K562 (cell line): ENCODE measurements at regions not wholly inside any gene's neighbourhood (a gene's known extent, or its start where the extent isn't known, plus 50 kb on each side); places are given as distances from the start of the nearest gene placed in this dataset.

Experiments
- ATAC-seq: fragments of 200-7000 bp; cut with Tn5 transposase; 3 replicates; pipeline ENCODE4 v1.9.1; 2020; ENCODE audit warnings: moderate library complexity
- BruUV-seq: library from RNA; stranded (reverse); fragments of 400-500 nt; replicated peaks from 2 replicates; lab custom pipeline; 2021; lab: Mats Ljungman, UMichigan
- CTCF ChIA-PET: fragments of 300-600 bp; formaldehyde crosslinking; extraction: SDS; loops from one replicate; lab custom pipeline; 2021; ENCODE audit warnings: low intra/inter-chr PET ratio; lab: Yijun Ruan, JAX
- POLR2A ChIA-PET: fragments of 300-600, 350-650 bp; sonication (Branson Sonifier 250); formaldehyde crosslinking; extraction: SDS; loops from one replicate; lab custom pipeline; 2021; ENCODE audit warnings: antibody characterized with exemption, inconsistent platforms; lab: Yijun Ruan, JAX
- DNase-seq, 4 experiments: peaks; one replicate each; pipeline versions ENCODE4 v3.0.0 to v3.0.0-alpha.2; 2011 to 2018; ENCODE audit warnings: low spot score in 3 of 4, mixed read lengths in 3 of 4; ENCODE audit errors: extremely low read depth in 1 of 4
- FAIRE-seq: peaks from 2 replicates; lab custom pipeline; 2011; peaks lifted over from hg19 to GRCh38; lab: Jason Lieb, UNC
- H2AFZ ChIP-seq: 2 replicates; pipeline ENCODE4 v1.6.0; 2011; ENCODE audit warnings: low read depth, low read length, control low read depth, inconsistent platforms
- H3K27ac ChIP-seq: fragments of 200-600 bp; 3 replicates; pipeline ENCODE4 v1.8.0; 2011; ENCODE audit warnings: low read depth, mild to moderate bottlenecking, control low read depth, inconsistent platforms, low read length, moderate library complexity, mixed read lengths; ENCODE audit errors: extremely low read depth
- H3K27me3 ChIP-seq, 2 experiments: fragments of 300-600 bp in 1 of 2; 2 replicates in 1 of 2; 3 replicates in 1 of 2; pipeline versions ENCODE4 v1.6.0 to v1.8.0; 2011; ENCODE audit warnings: inconsistent platforms in 2 of 2, low read length in 2 of 2, mild to moderate bottlenecking in 1 of 2, mixed read lengths in 1 of 2, moderate library complexity in 1 of 2; ENCODE audit not compliant: control insufficient read depth in 2 of 2, insufficient read depth in 2 of 2
- H3K36me3 ChIP-seq: fragments of 300-600 bp; 3 replicates; pipeline ENCODE4 v1.8.0; 2011; ENCODE audit warnings: mild to moderate bottlenecking, low read length, inconsistent platforms; ENCODE audit not compliant: control insufficient read depth, insufficient read depth
- H3K4me1 ChIP-seq, 2 experiments: fragments of 200-600 bp in 1 of 2; replicated peaks in 1 of 2; 2 replicates in 1 of 2; 3 replicates in 1 of 2; pipeline versions ENCODE4 v1.5.1 to v1.8.0; 2011; ENCODE audit warnings: inconsistent platforms in 2 of 2, low read length in 2 of 2, mild to moderate bottlenecking in 1 of 2, mixed read lengths in 1 of 2, moderate library complexity in 1 of 2; ENCODE audit not compliant: control insufficient read depth in 2 of 2, insufficient read depth in 2 of 2
- H3K4me2 ChIP-seq: 2 replicates; pipeline ENCODE4 v1.6.1; 2011; ENCODE audit warnings: low read length, control low read depth, inconsistent platforms, mixed read lengths; ENCODE audit not compliant: insufficient read depth
- H3K4me3 ChIP-seq: fragments of 200-600 bp; sonication (generic), shearing (Covaris generic); 2 replicates; pipeline ENCODE4 v1.5.1; 2016; ENCODE audit warnings: control low read depth, inconsistent platforms
- H3K79me2 ChIP-seq: fragments of 200-600 bp; 3 replicates; pipeline ENCODE4 v1.8.0; 2011; ENCODE audit warnings: low read length, inconsistent platforms; ENCODE audit not compliant: control insufficient read depth, insufficient read depth
- H3K9ac ChIP-seq, 2 experiments: 2 replicates each; pipeline versions ENCODE4 v1.6.0 to v1.6.1; 2011; ENCODE audit warnings: low read depth in 2 of 2, low read length in 2 of 2, control low read depth in 1 of 2, inconsistent platforms in 1 of 2, mild to moderate bottlenecking in 1 of 2, mixed read lengths in 1 of 2; ENCODE audit not compliant: insufficient read depth in 1 of 2
- H3K9me1 ChIP-seq: one replicate; pipeline ENCODE4 v1.6.0; 2011; ENCODE audit warnings: inconsistent platforms, mild to moderate bottlenecking, low read length, moderate library complexity; ENCODE audit not compliant: control insufficient read depth, insufficient read depth
- H3K9me3 ChIP-seq: replicated peaks from 2 replicates; pipeline ENCODE4 v1.5.1; 2011; ENCODE audit warnings: low read depth, low read length, inconsistent platforms; ENCODE audit not compliant: control insufficient read depth, insufficient read depth
- H4K20me1 ChIP-seq: replicated peaks from 2 replicates; pipeline ENCODE4 v1.6.1; 2011; ENCODE audit warnings: low read length, inconsistent platforms, mixed read lengths; ENCODE audit not compliant: control insufficient read depth, insufficient read depth
- MEIS2 ChIP-seq: fragments of 450-650 bp; IDR thresholded peaks from 2 replicates; pipeline ENCODE4 v1.6.1; 2014; ENCODE audit warnings: mild to moderate bottlenecking; ENCODE audit not compliant: partially characterized antibody
- OTX1 ChIP-seq: fragments of 450-650 bp; formaldehyde crosslinking; IDR thresholded peaks from 2 replicates; pipeline ENCODE4 v1.4.0; 2022; ENCODE audit warnings: mild to moderate bottlenecking
- ZKSCAN3 ChIP-seq: fragments of 250-450 bp; sonication (Bioruptor Pico); IDR thresholded peaks from 2 replicates; pipeline ENCODE4 v1.4.0; 2020
- ZNF12 ChIP-seq: sonication (generic); formaldehyde crosslinking; IDR thresholded peaks from 2 replicates; pipeline ENCODE4 v1.4.0; 2020; ENCODE audit warnings: mild to moderate bottlenecking, missing genetic modification reagents
- ZNF217 ChIP-seq: sonication (generic); formaldehyde crosslinking; IDR thresholded peaks from 2 replicates; pipeline ENCODE4 v1.8.0; 2022; ENCODE audit warnings: mild to moderate bottlenecking, missing genetic modification reagents
- ZNF263 ChIP-seq: sonication (generic); formaldehyde crosslinking; IDR thresholded peaks from 2 replicates; pipeline ENCODE4 v1.8.0; 2022; ENCODE audit warnings: mild to moderate bottlenecking, missing genetic modification reagents, borderline replicate concordance
- ZNF707 ChIP-seq: fragments of 250-450 bp; sonication (Bioruptor Pico); conservative IDR thresholded peaks from 2 replicates; pipeline ENCODE4 v1.8.0; 2022; ENCODE audit warnings: inconsistent platforms, mild to moderate bottlenecking, moderate library complexity
- ZNF740 ChIP-seq, 3 experiments: fragments of 200-800 bp in 1 of 3; sonication (Bioruptor generic) in 1 of 3; sonication (generic) in 1 of 3; formaldehyde crosslinking in 1 of 3; IDR thresholded peaks; 2 replicates each; pipeline versions ENCODE4 v1.6.1 to v1.8.0; 2016 to 2022; ENCODE audit warnings: mild to moderate bottlenecking in 2 of 3, missing compliant biosample characterization in 2 of 3, missing genetic modification characterization in 2 of 3, missing genetic modification reagents in 1 of 3
- WGBS: fragments of 100-300 bp; shearing (Covaris generic); methylation state at CpG from one replicate; pipeline ENCODE4 v1.1.6; 2016; ENCODE audit warnings: low coverage, mixed read lengths; ENCODE audit not compliant: insufficient coverage; ENCODE audit errors: missing lambda C conversion rate; 5-methylcytosine and 5-hydroxymethylcytosine counted together
- in situ Hi-C: fragments of 300-500 bp; cut with MboI; formaldehyde crosslinking; loops from 4 replicates; pipeline ENCODE4 v1.15.0; 2018; ENCODE audit warnings: inconsistent platforms, mixed read lengths
- intact Hi-C: fragments of 100-400 bp; cut with micrococcal nuclease; formaldehyde crosslinking; loops from 2 replicates; pipeline ENCODE4 v1.14.2; 2022

DNA sequence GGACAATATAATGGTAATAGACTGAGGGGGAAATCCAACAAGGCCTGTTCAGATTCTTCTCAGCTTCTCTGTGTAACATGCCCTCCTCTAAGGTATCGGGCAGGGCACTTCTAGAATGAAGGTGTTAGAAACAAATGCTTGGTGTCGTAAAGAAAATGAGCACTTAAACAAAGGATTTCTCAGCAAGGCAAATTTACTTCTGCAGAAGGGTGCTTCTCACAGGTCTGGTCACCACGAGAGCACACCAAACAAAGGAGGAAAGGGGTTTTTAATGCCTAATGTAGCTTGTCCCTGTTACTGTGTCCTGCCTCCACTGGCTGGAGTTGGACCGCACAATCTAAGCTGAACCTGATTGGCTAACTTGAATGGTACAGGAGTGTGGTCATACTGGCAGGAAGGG lies 642.6 kb upstream of the CDH8 start:
- no peaks in the 10 kb centered on the region for H4K20me1 ChIP-seq
- no TSS peak for BruUV-seq
- POLR2A ChIA-PET = no interaction called here
- CTCF ChIA-PET = no interaction called here
- DNase-seq = no peak
- no peak for ATAC-seq
- no peak overlapping the region for H3K9ac ChIP-seq
- in situ Hi-C loops = no loop called here
- H3K4me3 ChIP-seq = no peak overlapping the region
- no peak overlapping the region for H2AFZ ChIP-seq
- H3K79me2 ChIP-seq = no peaks in the 10 kb centered on the region
- no peaks in the 10 kb centered on the region for H3K27me3 ChIP-seq
- no peak for TF ChIP-seq ZNF263 (CRISPR knock-in tag)
- TF ChIP-seq ZNF12 (CRISPR knock-in tag) = no peak
- no peak for TF ChIP-seq ZNF707
- no peak for TF ChIP-seq ZNF217 (CRISPR knock-in tag)
- TF ChIP-seq, all 486 proteins: peak for 0
- Histone ChIP-seq H3K4me2 (no peak overlapping the region), H3K27ac (no peak overlapping the region), H3K4me1 (no peaks in the 10 kb centered on the region), H3K9me1 (no peaks in the 10 kb centered on the region), H3K36me3 (no peaks in the 10 kb centered on the region), H3K9me3 (no peaks in the 10 kb centered on the region)
- 0% methylated on average over 4 of the region's 4 CpGs for WGBS
- intact Hi-C loops = no loop called here
- no peak for FAIRE-seq

DNA sequence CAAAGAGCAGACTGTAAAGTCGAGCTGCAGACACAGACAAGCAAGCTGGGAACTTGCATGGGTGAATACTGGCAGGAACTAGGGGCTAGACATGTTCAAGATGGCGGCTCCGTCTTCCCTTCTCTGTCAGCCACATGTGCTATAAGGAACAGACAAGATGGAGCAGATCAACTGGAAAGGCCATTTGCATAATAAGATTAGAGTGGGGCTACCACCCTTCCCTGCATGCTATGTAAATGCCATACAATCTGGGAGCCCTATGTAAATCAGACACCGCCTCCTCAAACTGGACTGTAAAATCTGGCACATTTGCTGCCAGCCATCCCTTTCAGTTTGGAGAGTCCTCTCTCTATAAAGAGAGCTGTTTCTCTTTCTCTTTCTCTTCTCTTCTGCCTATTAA lies 640.1 kb upstream of the CDH8 start:
- H3K9me3 ChIP-seq = no peaks in the 10 kb centered on the region
- DNase-seq (no peak), ATAC-seq (no peak), FAIRE-seq (no peak)
- no TSS peak for BruUV-seq
- H3K27me3 ChIP-seq = no peaks in the 10 kb centered on the region
- no peak overlapping the region for H3K4me3 ChIP-seq
- H3K27ac ChIP-seq = no peak overlapping the region
- no peaks in the 10 kb centered on the region for H3K4me1 ChIP-seq
- H3K9ac ChIP-seq = no peak overlapping the region
- no peaks in the 10 kb centered on the region for H4K20me1 ChIP-seq
- in situ Hi-C loops (no loop called here), intact Hi-C loops (no loop called here)
- H3K4me2 ChIP-seq = no peak overlapping the region
- ChIA-PET CTCF (no interaction called here), POLR2A (no interaction called here)
- H3K9me1 ChIP-seq = no peaks in the 10 kb centered on the region
- 2% methylated on average over 4 of the region's 4 CpGs for WGBS
- H3K36me3 ChIP-seq = no peaks in the 10 kb centered on the region
- H3K79me2 ChIP-seq = no peaks in the 10 kb centered on the region
- H2AFZ ChIP-seq = no peak overlapping the region
- TF ChIP-seq MEIS2 (no peak), OTX1 (CRISPR knock-in tag) (no peak), ZKSCAN3 (no peak), ZNF740 (CRISPR knock-in tag; IDR thresholded peaks at IDR 0.05) (no peak), ZNF740 (tag; IDR thresholded peaks at IDR 0.05) (no peak)
